K562 (cell line): ENCODE measurements at regions not wholly inside any gene's neighbourhood (a gene's known extent, or its start where the extent isn't known, plus 50 kb on each side); places are given as distances from the start of the nearest gene placed in this dataset.

Experiments
- ATAC-seq: fragments of 200-7000 bp; cut with Tn5 transposase; 3 replicates; pipeline ENCODE4 v1.9.1; 2020; ENCODE audit warnings: moderate library complexity
- BruUV-seq: library from RNA; stranded (reverse); fragments of 400-500 nt; replicated peaks from 2 replicates; lab custom pipeline; 2021; lab: Mats Ljungman, UMichigan
- CTCF ChIA-PET: fragments of 300-600 bp; formaldehyde crosslinking; extraction: SDS; loops from one replicate; lab custom pipeline; 2021; ENCODE audit warnings: low intra/inter-chr PET ratio; lab: Yijun Ruan, JAX
- POLR2A ChIA-PET: fragments of 300-600, 350-650 bp; sonication (Branson Sonifier 250); formaldehyde crosslinking; extraction: SDS; loops from one replicate; lab custom pipeline; 2021; ENCODE audit warnings: antibody characterized with exemption, inconsistent platforms; lab: Yijun Ruan, JAX
- DNase-seq, 4 experiments: peaks; one replicate each; pipeline versions ENCODE4 v3.0.0 to v3.0.0-alpha.2; 2011 to 2018; ENCODE audit warnings: low spot score in 3 of 4, mixed read lengths in 3 of 4; ENCODE audit errors: extremely low read depth in 1 of 4
- FAIRE-seq: peaks from 2 replicates; lab custom pipeline; 2011; peaks lifted over from hg19 to GRCh38; lab: Jason Lieb, UNC
- H2AFZ ChIP-seq: 2 replicates; pipeline ENCODE4 v1.6.0; 2011; ENCODE audit warnings: low read depth, low read length, control low read depth, inconsistent platforms
- H3K27ac ChIP-seq: fragments of 200-600 bp; 3 replicates; pipeline ENCODE4 v1.8.0; 2011; ENCODE audit warnings: low read depth, mild to moderate bottlenecking, control low read depth, inconsistent platforms, low read length, moderate library complexity, mixed read lengths; ENCODE audit errors: extremely low read depth
- H3K27me3 ChIP-seq, 2 experiments: fragments of 300-600 bp in 1 of 2; 2 replicates in 1 of 2; 3 replicates in 1 of 2; pipeline versions ENCODE4 v1.6.0 to v1.8.0; 2011; ENCODE audit warnings: inconsistent platforms in 2 of 2, low read length in 2 of 2, mild to moderate bottlenecking in 1 of 2, mixed read lengths in 1 of 2, moderate library complexity in 1 of 2; ENCODE audit not compliant: control insufficient read depth in 2 of 2, insufficient read depth in 2 of 2
- H3K36me3 ChIP-seq: fragments of 300-600 bp; 3 replicates; pipeline ENCODE4 v1.8.0; 2011; ENCODE audit warnings: mild to moderate bottlenecking, low read length, inconsistent platforms; ENCODE audit not compliant: control insufficient read depth, insufficient read depth
- H3K4me1 ChIP-seq, 2 experiments: fragments of 200-600 bp in 1 of 2; replicated peaks in 1 of 2; 2 replicates in 1 of 2; 3 replicates in 1 of 2; pipeline versions ENCODE4 v1.5.1 to v1.8.0; 2011; ENCODE audit warnings: inconsistent platforms in 2 of 2, low read length in 2 of 2, mild to moderate bottlenecking in 1 of 2, mixed read lengths in 1 of 2, moderate library complexity in 1 of 2; ENCODE audit not compliant: control insufficient read depth in 2 of 2, insufficient read depth in 2 of 2
- H3K4me2 ChIP-seq: 2 replicates; pipeline ENCODE4 v1.6.1; 2011; ENCODE audit warnings: low read length, control low read depth, inconsistent platforms, mixed read lengths; ENCODE audit not compliant: insufficient read depth
- H3K4me3 ChIP-seq: fragments of 200-600 bp; sonication (generic), shearing (Covaris generic); 2 replicates; pipeline ENCODE4 v1.5.1; 2016; ENCODE audit warnings: control low read depth, inconsistent platforms
- H3K79me2 ChIP-seq: fragments of 200-600 bp; 3 replicates; pipeline ENCODE4 v1.8.0; 2011; ENCODE audit warnings: low read length, inconsistent platforms; ENCODE audit not compliant: control insufficient read depth, insufficient read depth
- H3K9ac ChIP-seq, 2 experiments: 2 replicates each; pipeline versions ENCODE4 v1.6.0 to v1.6.1; 2011; ENCODE audit warnings: low read depth in 2 of 2, low read length in 2 of 2, control low read depth in 1 of 2, inconsistent platforms in 1 of 2, mild to moderate bottlenecking in 1 of 2, mixed read lengths in 1 of 2; ENCODE audit not compliant: insufficient read depth in 1 of 2
- H3K9me1 ChIP-seq: one replicate; pipeline ENCODE4 v1.6.0; 2011; ENCODE audit warnings: inconsistent platforms, mild to moderate bottlenecking, low read length, moderate library complexity; ENCODE audit not compliant: control insufficient read depth, insufficient read depth
- H3K9me3 ChIP-seq: replicated peaks from 2 replicates; pipeline ENCODE4 v1.5.1; 2011; ENCODE audit warnings: low read depth, low read length, inconsistent platforms; ENCODE audit not compliant: control insufficient read depth, insufficient read depth
- H4K20me1 ChIP-seq: replicated peaks from 2 replicates; pipeline ENCODE4 v1.6.1; 2011; ENCODE audit warnings: low read length, inconsistent platforms, mixed read lengths; ENCODE audit not compliant: control insufficient read depth, insufficient read depth
- ETV6 ChIP-seq, 3 experiments: fragments of 150-350 bp in 1 of 3; sonication (generic) in 1 of 3; formaldehyde crosslinking in 1 of 3; IDR thresholded peaks; 2 replicates each; pipeline versions ENCODE4 v1.6.1 to v1.8.0; 2014 to 2022; ENCODE audit warnings: borderline replicate concordance in 2 of 3, low read depth in 2 of 3, antibody characterized with exemption in 1 of 3, low read length in 1 of 3, mild to moderate bottlenecking in 1 of 3, missing genetic modification reagents in 1 of 3
- HDAC1 ChIP-seq, 2 experiments: fragments of 450-650 bp; IDR thresholded peaks; 2 replicates each; pipeline ENCODE4 v1.6.1; 2016 to 2017; ENCODE audit warnings: inconsistent platforms in 1 of 2, mild to moderate bottlenecking in 1 of 2, moderate library complexity in 1 of 2
- NR4A1 ChIP-seq, 2 experiments: fragments of 250-450 bp in 1 of 2; fragments of 450-650 bp in 1 of 2; sonication (Bioruptor Pico) in 1 of 2; IDR thresholded peaks; 2 replicates each; pipeline versions ENCODE4 v1.4.0 to v1.6.1; 2016 to 2020; ENCODE audit warnings: mild to moderate bottlenecking in 2 of 2, missing compliant biosample characterization in 1 of 2, missing genetic modification characterization in 1 of 2, moderate library complexity in 1 of 2
- RERE ChIP-seq: sonication (generic); formaldehyde crosslinking; IDR thresholded peaks from 2 replicates; pipeline ENCODE4 v1.8.0; 2023; ENCODE audit warnings: missing genetic modification reagents, mild to moderate bottlenecking, borderline replicate concordance
- ZFP30 ChIP-seq: fragments of 250-450 bp; sonication (Bioruptor Pico); IDR thresholded peaks from 2 replicates; pipeline ENCODE4 v1.8.0; 2022; ENCODE audit warnings: moderate library complexity, mild to moderate bottlenecking, inconsistent platforms, borderline replicate concordance
- ZKSCAN3 ChIP-seq: fragments of 250-450 bp; sonication (Bioruptor Pico); IDR thresholded peaks from 2 replicates; pipeline ENCODE4 v1.4.0; 2020
- ZNF316 ChIP-seq: fragments of 450-650 bp; IDR thresholded peaks from 2 replicates; pipeline ENCODE4 v1.6.1; 2016
- ZNF77 ChIP-seq: fragments of 250-450 bp; sonication (Bioruptor Pico); IDR thresholded peaks from 2 replicates; pipeline ENCODE4 v1.5.0; 2020
- in situ Hi-C: fragments of 300-500 bp; cut with MboI; formaldehyde crosslinking; loops from 4 replicates; pipeline ENCODE4 v1.15.0; 2018; ENCODE audit warnings: inconsistent platforms, mixed read lengths
- intact Hi-C: fragments of 100-400 bp; cut with micrococcal nuclease; formaldehyde crosslinking; loops from 2 replicates; pipeline ENCODE4 v1.14.2; 2022

GRCh38 chr4:117157360-117157759 is 72.0 kb upstream of the TRAM1L1 start:
- no peak overlapping the region for H3K4me2 ChIP-seq
- H3K79me2 ChIP-seq, result no peaks in the 10 kb centered on the region
- H2AFZ ChIP-seq, result no peak overlapping the region
- H3K27ac ChIP-seq, result no peak overlapping the region
- H3K9ac ChIP-seq, result no peak overlapping the region
- no peaks in the 10 kb centered on the region for H3K36me3 ChIP-seq
- in situ Hi-C loops (no loop called here), intact Hi-C loops (no loop called here)
- H3K27me3 ChIP-seq, result no peaks in the 10 kb centered on the region
- no TSS peak for BruUV-seq
- DNase-seq, result no peak
- no peak overlapping the region for H3K4me3 ChIP-seq
- no peaks in the 10 kb centered on the region for H3K9me3 ChIP-seq
- ChIA-PET POLR2A (no interaction called here), CTCF (no interaction called here)
- no peak for FAIRE-seq
- H3K4me1 ChIP-seq, result no peaks in the 10 kb centered on the region
- H3K9me1 ChIP-seq, result no peaks in the 10 kb centered on the region
- TF ChIP-seq NR4A1 (CRISPR knock-in tag; IDR thresholded peaks at IDR 0.05), result no peak
- no peak for TF ChIP-seq NR4A1 (tag; IDR thresholded peaks at IDR 0.05)
- TF ChIP-seq ZKSCAN3, result no peak
- no peak for TF ChIP-seq ETV6 (IDR thresholded peaks at IDR 0.05; ENCODE audit: borderline replicate concordance in 1 of 2, low read depth in 2 of 2, low read length in 1 of 2)
- TF ChIP-seq ETV6 (CRISPR knock-in tag; IDR thresholded peaks at IDR 0.05; ENCODE audit: borderline replicate concordance), result no peak
- TF ChIP-seq HDAC1 (IDR thresholded peaks at IDR 0.05), result no peak
- no peak for TF ChIP-seq RERE (CRISPR knock-in tag)
- TF ChIP-seq ZNF316, result peak; percentile 35; the same call in 1 of the 2 replicates
- no peak for TF ChIP-seq ZFP30 (CRISPR knock-in tag)
- TF ChIP-seq ZNF77 (CRISPR knock-in tag), result no peak
- ATAC-seq, result no peak
- H4K20me1 ChIP-seq, result no peaks in the 10 kb centered on the region
